CD4-positive, alpha-beta T cell (primary cell): ENCODE measurements at regions not wholly inside any gene's neighbourhood (a gene's known extent, or its start where the extent isn't known, plus 50 kb on each side); places are given as distances from the start of the nearest gene placed in this dataset.

Source experiments
- ATAC-seq: fragments of 200-7000 bp; cut with Tn5 transposase; one replicate; pipeline ENCODE4 v1.10.0; 2022; ENCODE audit warnings: mild to moderate bottlenecking; ENCODE audit not compliant: poor library complexity
- CTCF ChIA-PET: fragments of 350-600 bp; sonication (Branson Sonifier 250); formaldehyde crosslinking; loops from one replicate; lab custom pipeline; 2021; ENCODE audit warnings: antibody characterized with exemption, inconsistent platforms; lab: Charles Lee
- POLR2A ChIA-PET: fragments of 350-600 bp; sonication (Branson Sonifier 250); formaldehyde crosslinking; loops from one replicate; lab custom pipeline; 2021; ENCODE audit warnings: antibody characterized with exemption, inconsistent platforms; lab: Charles Lee
- DNase-seq, 14 experiments: peaks; one replicate each; pipeline ENCODE4 v3.0.0-alpha.2; 2013 to 2020; ENCODE audit warnings: mixed read lengths in 2 of 14
- H3K27ac ChIP-seq, 2 donors: one replicate each; pipeline versions ENCODE4 v1.5.1 to v1.7.0; 2013; ENCODE audit warnings: low read length in 2 of 2, low read depth in 1 of 2, mild to moderate bottlenecking in 1 of 2
- H3K27me3 ChIP-seq, 2 experiments: 1 replicate in 1 of 2; 2 replicates in 1 of 2; pipeline versions ENCODE4 v1.6.1 to v1.7.0; 2013; ENCODE audit warnings: low read length in 2 of 2, control low read depth in 1 of 2, mild to moderate bottlenecking in 1 of 2, moderate library complexity in 1 of 2; ENCODE audit not compliant: insufficient read depth in 2 of 2, control insufficient read depth in 1 of 2
- H3K36me3 ChIP-seq: one replicate; pipeline ENCODE4 v1.6.1; 2013; ENCODE audit warnings: low read length, control low read depth; ENCODE audit not compliant: insufficient read depth
- H3K4me1 ChIP-seq: one replicate; pipeline ENCODE4 v1.6.1; 2013; ENCODE audit warnings: low read length, control low read depth; ENCODE audit not compliant: insufficient read depth
- H3K4me3 ChIP-seq: one replicate; pipeline ENCODE4 v1.5.1; 2013; ENCODE audit warnings: mild to moderate bottlenecking, low read length, moderate library complexity
- H3K9me3 ChIP-seq, 2 experiments: 1 replicate in 1 of 2; 2 replicates in 1 of 2; pipeline versions ENCODE4 v1.6.1 to v1.7.0; 2013; ENCODE audit warnings: low read length in 2 of 2, mild to moderate bottlenecking in 2 of 2, control low read depth in 1 of 2, moderate library complexity in 1 of 2; ENCODE audit not compliant: control insufficient read depth in 1 of 2, insufficient read depth in 1 of 2
- H3K27ac Mint-ChIP-seq: one replicate; pipeline ENCODE4 v1.8.0; 2020; ENCODE audit warnings: mixed read lengths
- H3K27me3 Mint-ChIP-seq: one replicate; pipeline ENCODE4 v1.8.0; 2021; ENCODE audit warnings: mixed read lengths
- H3K36me3 Mint-ChIP-seq: one replicate; pipeline ENCODE4 v1.8.0; 2021; ENCODE audit warnings: low read depth, mixed read lengths
- H3K4me1 Mint-ChIP-seq: one replicate; pipeline ENCODE4 v1.8.0; 2021; ENCODE audit warnings: low read depth, mixed read lengths
- H3K4me3 Mint-ChIP-seq: one replicate; pipeline ENCODE4 v1.8.0; 2020; ENCODE audit warnings: mild to moderate bottlenecking, mixed read lengths
- H3K9me3 Mint-ChIP-seq: one replicate; pipeline ENCODE4 v1.8.0; 2020; ENCODE audit warnings: mixed read lengths
- intact Hi-C, 2 experiments: fragments of 100-400 bp; cut with DNase I in 1 of 2; cut with micrococcal nuclease in 1 of 2; formaldehyde crosslinking; loops; one replicate each; pipeline versions ENCODE4 v1.15.1 to v1.9.0; 2023 to 2025; cut with DNase I, micrococcal nuclease
- TF ChIP-seq, protein P1 (sequence below): fragments of 200-600 bp; IDR thresholded peaks from one replicate; pipeline ENCODE4 v1.8.0; 2022; ENCODE audit warnings: antibody characterized with exemption, mild to moderate bottlenecking

DNA sequence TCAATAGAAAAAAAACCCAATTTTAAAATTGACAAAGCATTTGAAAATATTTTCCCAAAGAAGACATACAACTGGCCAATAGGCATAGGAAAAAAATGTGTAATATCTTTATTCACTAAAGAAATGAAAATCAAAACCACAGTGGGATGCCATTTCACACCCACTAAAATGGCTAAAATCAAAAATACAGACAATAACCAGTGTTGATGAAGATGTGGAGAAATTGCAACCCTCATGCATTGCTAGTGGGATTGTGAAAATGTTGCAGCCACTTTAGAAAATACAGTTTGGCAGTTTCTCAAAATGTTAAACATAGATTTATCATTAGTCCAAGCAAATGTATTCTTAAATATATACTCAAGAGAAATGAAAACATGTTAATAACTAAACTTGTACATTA, 315.1 kb upstream of the GPR149 start:
- Mint-ChIP-seq H3K27ac (no peak overlapping the region), H3K4me1 (no peaks in the 10 kb centered on the region), H3K36me3 (no peaks in the 10 kb centered on the region), H3K9me3 (peaks cover 5% of the 10 kb centered on the region), H3K27me3 (no peaks in the 10 kb centered on the region), H3K4me3 (no peak overlapping the region)
- CTCF ChIA-PET, result no interaction called here
- H3K27me3 ChIP-seq, result no peaks in the 10 kb centered on the region
- no peaks in the 10 kb centered on the region for H3K9me3 ChIP-seq
- ATAC-seq (no peak), DNase-seq (no peak)
- H3K4me3 ChIP-seq, result no peak overlapping the region
- intact Hi-C loops, result no loop called here
- POLR2A ChIA-PET, result no interaction called here
- TF ChIP-seq, protein P1, sequence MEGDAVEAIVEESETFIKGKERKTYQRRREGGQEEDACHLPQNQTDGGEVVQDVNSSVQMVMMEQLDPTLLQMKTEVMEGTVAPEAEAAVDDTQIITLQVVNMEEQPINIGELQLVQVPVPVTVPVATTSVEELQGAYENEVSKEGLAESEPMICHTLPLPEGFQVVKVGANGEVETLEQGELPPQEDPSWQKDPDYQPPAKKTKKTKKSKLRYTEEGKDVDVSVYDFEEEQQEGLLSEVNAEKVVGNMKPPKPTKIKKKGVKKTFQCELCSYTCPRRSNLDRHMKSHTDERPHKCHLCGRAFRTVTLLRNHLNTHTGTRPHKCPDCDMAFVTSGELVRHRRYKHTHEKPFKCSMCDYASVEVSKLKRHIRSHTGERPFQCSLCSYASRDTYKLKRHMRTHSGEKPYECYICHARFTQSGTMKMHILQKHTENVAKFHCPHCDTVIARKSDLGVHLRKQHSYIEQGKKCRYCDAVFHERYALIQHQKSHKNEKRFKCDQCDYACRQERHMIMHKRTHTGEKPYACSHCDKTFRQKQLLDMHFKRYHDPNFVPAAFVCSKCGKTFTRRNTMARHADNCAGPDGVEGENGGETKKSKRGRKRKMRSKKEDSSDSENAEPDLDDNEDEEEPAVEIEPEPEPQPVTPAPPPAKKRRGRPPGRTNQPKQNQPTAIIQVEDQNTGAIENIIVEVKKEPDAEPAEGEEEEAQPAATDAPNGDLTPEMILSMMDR, result no peak
- H3K36me3 ChIP-seq, result no peaks in the 10 kb centered on the region
- no peaks in the 10 kb centered on the region for H3K4me1 ChIP-seq
- no peak overlapping the region for H3K27ac ChIP-seq

DNA sequence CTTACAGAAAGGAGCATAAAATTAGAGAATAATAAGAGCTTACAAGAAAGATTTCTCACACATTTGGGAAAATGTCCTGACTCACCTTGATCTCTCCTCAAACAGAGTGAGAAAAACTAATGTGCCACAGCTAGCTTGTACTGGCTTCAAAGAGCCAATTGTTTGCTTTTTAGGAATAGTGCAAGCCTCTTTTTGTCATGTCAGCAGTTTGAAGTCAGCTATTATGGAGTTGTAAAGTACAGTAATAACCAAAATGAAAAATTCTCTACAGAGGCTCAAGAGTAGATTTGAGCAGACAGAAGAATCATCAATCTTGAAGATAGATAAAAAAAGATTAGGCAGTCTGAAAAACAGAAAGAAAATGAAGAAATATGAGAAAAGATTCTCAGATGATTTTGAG, 313.4 kb upstream of the GPR149 start:
- no peaks in the 10 kb centered on the region for H3K27me3 ChIP-seq
- H3K36me3 Mint-ChIP-seq, result no peaks in the 10 kb centered on the region
- H3K9me3 ChIP-seq, result no peaks in the 10 kb centered on the region
- no peaks in the 10 kb centered on the region for H3K4me1 ChIP-seq
- no peak overlapping the region for H3K27ac Mint-ChIP-seq
- H3K4me1 Mint-ChIP-seq, result no peaks in the 10 kb centered on the region
- no peak overlapping the region for H3K4me3 Mint-ChIP-seq
- CTCF ChIA-PET, result no interaction called here
- no peak for DNase-seq
- peaks cover 5% of the 10 kb centered on the region for H3K9me3 Mint-ChIP-seq
- no peaks in the 10 kb centered on the region for H3K36me3 ChIP-seq
- ATAC-seq, result no peak
- no peaks in the 10 kb centered on the region for H3K27me3 Mint-ChIP-seq
- intact Hi-C loops, result no loop called here
- H3K27ac ChIP-seq, result no peak overlapping the region
- TF ChIP-seq, protein P1, result no peak
- no peak overlapping the region for H3K4me3 ChIP-seq
- POLR2A ChIA-PET, result no interaction called here

DNA sequence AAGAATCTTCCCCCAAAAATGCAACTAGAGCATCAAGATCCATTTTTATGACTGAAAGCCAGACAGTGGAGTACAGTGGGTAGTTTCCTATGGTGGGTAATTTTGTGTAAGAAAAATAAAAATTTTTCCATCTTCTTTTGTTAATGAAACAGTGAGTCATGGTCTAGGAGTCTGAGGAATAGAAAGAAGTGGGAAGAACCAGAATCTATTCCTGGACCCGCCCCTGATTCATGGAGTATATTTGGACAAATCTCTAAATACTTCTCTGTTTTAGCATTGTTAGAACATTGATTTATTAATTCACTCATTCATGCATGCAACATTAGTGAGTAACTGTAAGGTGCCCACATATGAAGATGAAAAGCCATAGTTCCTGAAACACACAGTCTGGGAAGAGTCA, 304.5 kb upstream of the GPR149 start:
- ChIA-PET POLR2A (no interaction called here), CTCF (interaction anchor here (0.7 kb wide), 1 partner anchor 85 kb away, joined by 3 read pairs; no protein-coding TSS in a partner anchor)
- no peak overlapping the region for H3K27ac Mint-ChIP-seq
- no peaks in the 10 kb centered on the region for H3K36me3 Mint-ChIP-seq
- Histone ChIP-seq H3K4me3 (no peak overlapping the region), H3K4me1 (no peaks in the 10 kb centered on the region), H3K27me3 (no peaks in the 10 kb centered on the region), H3K36me3 (no peaks in the 10 kb centered on the region), H3K9me3 (peaks cover 0 to 4% of the 10 kb centered on the region in 2 experiments), H3K27ac (no peak overlapping the region)
- intact Hi-C loops, result no loop called here
- no peak for DNase-seq
- no peak overlapping the region for H3K4me3 Mint-ChIP-seq
- TF ChIP-seq, protein P1, result no peak
- H3K9me3 Mint-ChIP-seq, result no peaks in the 10 kb centered on the region
- no peak for ATAC-seq
- no peaks in the 10 kb centered on the region for H3K27me3 Mint-ChIP-seq
- H3K4me1 Mint-ChIP-seq, result no peaks in the 10 kb centered on the region
